ENCODE measurements at regions not wholly inside any gene's neighbourhood (a gene's known extent, or its start where the extent isn't known, plus 50 kb on each side); places are given as distances from the start of the nearest gene placed in this dataset.

GRCh38 chr12:116433249-116433648, 125.9 kb upstream of the MAP1LC3B2 start:
- H3K27me3 ChIP-seq (ENCODE audit: insufficient read depth, low read depth) = no peaks in the 10 kb centered on the region
- no peak for TF ChIP-seq CTCF (conservative IDR thresholded peaks at IDR 0.05; ENCODE audit: low read depth, low read length)
- no peaks in the 10 kb centered on the region for H4K20me1 ChIP-seq (ENCODE audit: insufficient read depth)
- H3K4me3 ChIP-seq (IDR thresholded peaks at IDR 0.05; ENCODE audit: insufficient read depth, low read depth, low read length) = no peak overlapping the region
- H3K27ac ChIP-seq = no peak overlapping the region
- H3K4me1 ChIP-seq (ENCODE audit: low read depth, poor library complexity, severe bottlenecking) = no peaks in the 10 kb centered on the region
- no peak overlapping the region for H2AFZ ChIP-seq (ENCODE audit: low read depth)
- no peaks in the 10 kb centered on the region for H3K79me2 ChIP-seq (ENCODE audit: insufficient read depth, low read depth)
- H3K36me3 ChIP-seq (ENCODE audit: insufficient read depth) = no peaks in the 10 kb centered on the region
- H3K4me2 ChIP-seq = no peak overlapping the region
- H3K9ac ChIP-seq = no peak overlapping the region

GRCh38 chr12:116434155-116435011, 124.8 kb upstream of the MAP1LC3B2 start:
- H3K4me1 ChIP-seq (ENCODE audit: low read depth, poor library complexity, severe bottlenecking) = no peaks in the 10 kb centered on the region
- no peaks in the 10 kb centered on the region for H3K79me2 ChIP-seq (ENCODE audit: insufficient read depth, low read depth)
- H2AFZ ChIP-seq (ENCODE audit: low read depth) = no peak overlapping the region
- no peak overlapping the region for H3K27ac ChIP-seq
- H3K4me3 ChIP-seq (IDR thresholded peaks at IDR 0.05; ENCODE audit: insufficient read depth, low read depth, low read length) = no peak overlapping the region
- no peaks in the 10 kb centered on the region for H3K27me3 ChIP-seq (ENCODE audit: insufficient read depth, low read depth)
- H3K9ac ChIP-seq = no peak overlapping the region
- no peaks in the 10 kb centered on the region for H4K20me1 ChIP-seq (ENCODE audit: insufficient read depth)
- H3K4me2 ChIP-seq = no peak overlapping the region
- no peaks in the 10 kb centered on the region for H3K36me3 ChIP-seq (ENCODE audit: insufficient read depth)
- TF ChIP-seq CTCF (conservative IDR thresholded peaks at IDR 0.05; ENCODE audit: low read depth, low read length) = no peak

GRCh38 chr12:116435984-116436383, 123.2 kb upstream of the MAP1LC3B2 start:
- H3K4me1 ChIP-seq (ENCODE audit: low read depth, poor library complexity, severe bottlenecking) = no peaks in the 10 kb centered on the region
- no peak overlapping the region for H3K4me2 ChIP-seq
- no peak overlapping the region for H3K27ac ChIP-seq
- H4K20me1 ChIP-seq (ENCODE audit: insufficient read depth) = no peaks in the 10 kb centered on the region
- H3K9ac ChIP-seq = no peak overlapping the region
- no peak overlapping the region for H3K4me3 ChIP-seq (IDR thresholded peaks at IDR 0.05; ENCODE audit: insufficient read depth, low read depth, low read length)
- H3K36me3 ChIP-seq (ENCODE audit: insufficient read depth) = no peaks in the 10 kb centered on the region
- no peaks in the 10 kb centered on the region for H3K79me2 ChIP-seq (ENCODE audit: insufficient read depth, low read depth)
- no peaks in the 10 kb centered on the region for H3K27me3 ChIP-seq (ENCODE audit: insufficient read depth, low read depth)
- no peak overlapping the region for H2AFZ ChIP-seq (ENCODE audit: low read depth)
- TF ChIP-seq CTCF (conservative IDR thresholded peaks at IDR 0.05; ENCODE audit: low read depth, low read length) = no peak

GRCh38 chr12:116436561-116437249, 122.5 kb upstream of the MAP1LC3B2 start:
- Histone ChIP-seq H3K79me2 (ENCODE audit: insufficient read depth, low read depth) (no peaks in the 10 kb centered on the region), H3K27me3 (ENCODE audit: insufficient read depth, low read depth) (no peaks in the 10 kb centered on the region), H3K9ac (no peak overlapping the region), H3K4me3 (IDR thresholded peaks at IDR 0.05; ENCODE audit: insufficient read depth, low read depth, low read length) (no peak overlapping the region), H3K36me3 (ENCODE audit: insufficient read depth) (no peaks in the 10 kb centered on the region), H3K27ac (no peak overlapping the region), H4K20me1 (ENCODE audit: insufficient read depth) (no peaks in the 10 kb centered on the region), H3K4me1 (ENCODE audit: low read depth, poor library complexity, severe bottlenecking) (no peaks in the 10 kb centered on the region), H2AFZ (ENCODE audit: low read depth) (no peak overlapping the region), H3K4me2 (no peak overlapping the region)
- no peak for TF ChIP-seq CTCF (conservative IDR thresholded peaks at IDR 0.05; ENCODE audit: low read depth, low read length)

Data from KMS-11 (cell line).